ENCODE measurements at regions not wholly inside any gene's neighbourhood (a gene's known extent, or its start where the extent isn't known, plus 50 kb on each side); places are given as distances from the start of the nearest gene placed in this dataset.

GRCh38 chr7:112579388-112579787 is 98.6 kb downstream of the LSMEM1 start:
- no peaks in the 10 kb centered on the region for H3K27me3 ChIP-seq (ENCODE audit: insufficient read depth, low read depth, low read length)

GRCh38 chr7:112580717-112581435 is 100.1 kb downstream of the LSMEM1 start:
- Histone ChIP-seq H3K4me2 (ENCODE audit: low read length) (no peak overlapping the region), H3K27ac (ENCODE audit: low read length) (no peak overlapping the region), H3K79me2 (replicated peaks; ENCODE audit: insufficient read depth, low read length) (no peaks in the 10 kb centered on the region), H3K9ac (ENCODE audit: low read length) (no peak overlapping the region), H4K20me1 (ENCODE audit: insufficient read depth) (no peaks in the 10 kb centered on the region), H3K9me2 (ENCODE audit: insufficient read depth, low read length) (no peaks in the 10 kb centered on the region), H2AFZ (ENCODE audit: low read depth, low read length) (no peak overlapping the region), H3K36me3 (ENCODE audit: insufficient read depth, low read length) (no peaks in the 10 kb centered on the region), H3F3A (ENCODE audit: insufficient read depth, low read length, poor library complexity, severe bottlenecking) (no peaks in the 10 kb centered on the region), H3K4me3 (ENCODE audit: low read length) (no peak overlapping the region), H3K27me3 (ENCODE audit: insufficient read depth, low read depth, low read length) (no peaks in the 10 kb centered on the region), H3K9me3 (ENCODE audit: low read length) (no peaks in the 10 kb centered on the region)
- TF ChIP-seq REST (IDR thresholded peaks at IDR 0.05; ENCODE audit: borderline replicate concordance) = no peak
- TF ChIP-seq CTCF (IDR thresholded peaks at IDR 0.05; ENCODE audit: poor library complexity, severe bottlenecking) = no peak
- no peak for TF ChIP-seq TAF1 (IDR thresholded peaks at IDR 0.05; ENCODE audit: low read depth)
- no peak for TF ChIP-seq POLR2AphosphoS5 (IDR thresholded peaks at IDR 0.05)
- no peak for TF ChIP-seq MXI1 (conservative IDR thresholded peaks at IDR 0.05; ENCODE audit: poor library complexity, severe bottlenecking)
- no peak for TF ChIP-seq SMC3 (conservative IDR thresholded peaks at IDR 0.05; ENCODE audit: poor library complexity)

More at GRCh38 chr7:112579388-112579787, 98.6 kb downstream of the LSMEM1 start:
- H3K4me3 ChIP-seq (ENCODE audit: low read length) = no peak overlapping the region
- H3F3A ChIP-seq (ENCODE audit: insufficient read depth, low read length, poor library complexity, severe bottlenecking) = no peaks in the 10 kb centered on the region
- no peaks in the 10 kb centered on the region for H3K9me3 ChIP-seq (ENCODE audit: low read length)
- H3K9me2 ChIP-seq (ENCODE audit: insufficient read depth, low read length) = no peaks in the 10 kb centered on the region
- no peaks in the 10 kb centered on the region for H4K20me1 ChIP-seq (ENCODE audit: insufficient read depth)
- no peaks in the 10 kb centered on the region for H3K79me2 ChIP-seq (replicated peaks; ENCODE audit: insufficient read depth, low read length)
- no peak overlapping the region for H3K9ac ChIP-seq (ENCODE audit: low read length)
- no peaks in the 10 kb centered on the region for H3K36me3 ChIP-seq (ENCODE audit: insufficient read depth, low read length)
- H3K4me2 ChIP-seq (ENCODE audit: low read length) = no peak overlapping the region
- no peak overlapping the region for H3K27ac ChIP-seq (ENCODE audit: low read length)
- H2AFZ ChIP-seq (ENCODE audit: low read depth, low read length) = no peak overlapping the region
- TF ChIP-seq EZH2 (IDR thresholded peaks at IDR 0.05; ENCODE audit: borderline replicate concordance, insufficient read depth, low read length, poor library complexity, severe bottlenecking) (no peak), CTCF (IDR thresholded peaks at IDR 0.05; ENCODE audit: poor library complexity, severe bottlenecking) (no peak), TAF1 (IDR thresholded peaks at IDR 0.05; ENCODE audit: low read depth) (no peak), EP300 (conservative IDR thresholded peaks at IDR 0.05; ENCODE audit: poor library complexity, severe bottlenecking) (no peak), MXI1 (conservative IDR thresholded peaks at IDR 0.05; ENCODE audit: poor library complexity, severe bottlenecking) (no peak), SMC3 (conservative IDR thresholded peaks at IDR 0.05; ENCODE audit: poor library complexity) (no peak), REST (IDR thresholded peaks at IDR 0.05; ENCODE audit: borderline replicate concordance) (no peak), POLR2AphosphoS5 (IDR thresholded peaks at IDR 0.05) (no peak), RAD21 (conservative IDR thresholded peaks at IDR 0.05) (no peak)
